H1 (cell line): ENCODE measurements at regions not wholly inside any gene's neighbourhood (a gene's known extent, or its start where the extent isn't known, plus 50 kb on each side); places are given as distances from the start of the nearest gene placed in this dataset.

Experiments
- CREB1 ChIP-seq: IDR thresholded peaks from 2 replicates; pipeline ENCODE4 v1.6.1; 2012; ENCODE audit warnings: inconsistent platforms
- CTCF ChIP-seq, 3 experiments: IDR thresholded peaks; 1 replicate in 2 of 3; 2 replicates in 1 of 3; pipeline versions ENCODE4 v1.5.1 to v1.6.1; 2011; ENCODE audit warnings: low read length in 3 of 3, mild to moderate bottlenecking in 3 of 3, inconsistent platforms in 2 of 3, low read depth in 1 of 3, moderate library complexity in 1 of 3; ENCODE audit not compliant: insufficient read depth in 1 of 3; ENCODE audit errors: control extremely low read depth in 1 of 3
- EP300 ChIP-seq, 2 experiments: IDR thresholded peaks; 1 replicate in 1 of 2; 2 replicates in 1 of 2; pipeline ENCODE4 v1.6.1; 2011 to 2012; ENCODE audit warnings: low read depth in 2 of 2, low read length in 2 of 2, mild to moderate bottlenecking in 2 of 2, borderline replicate concordance in 1 of 2, inconsistent platforms in 1 of 2, moderate library complexity in 1 of 2
- MAFK ChIP-seq: IDR thresholded peaks from 2 replicates; pipeline ENCODE4 v1.6.1; 2012; ENCODE audit warnings: low read depth, mild to moderate bottlenecking, improper control_type of control experiment, low read length
- PHF8 ChIP-seq: fragments of 200-600 bp; sonication (generic); conservative IDR thresholded peaks from 2 replicates; pipeline ENCODE4 v1.7.1; 2012; ENCODE audit warnings: low read depth, mild to moderate bottlenecking, inconsistent platforms, low read length, moderate library complexity

GRCh38 chr11:28900427-28900826, 792.2 kb downstream of the METTL15 start (continued):
- TF ChIP-seq EP300 (IDR thresholded peaks at IDR 0.05; ENCODE audit: borderline replicate concordance in 1 of 2, low read depth in 2 of 2, low read length in 2 of 2) = no peak
- TF ChIP-seq PHF8 = no peak
- no peak for TF ChIP-seq CREB1
- no peak for TF ChIP-seq CTCF (IDR thresholded peaks at IDR 0.05; ENCODE audit: control extremely low read depth in 1 of 3, insufficient read depth in 1 of 3, low read depth in 1 of 3, low read length in 3 of 3)
- TF ChIP-seq MAFK = no peak
- TF ChIP-seq, all 59 proteins: peak for 0
